Panc1 (cell line): ENCODE measurements at regions not wholly inside any gene's neighbourhood (a gene's known extent, or its start where the extent isn't known, plus 50 kb on each side); places are given as distances from the start of the nearest gene placed in this dataset.

Source experiments
- ATAC-seq: fragments of 200-7000 bp; cut with Tn5 transposase; 2 replicates; pipeline ENCODE4 v1.9.1; 2020; ENCODE audit warnings: mild to moderate bottlenecking, moderate library complexity
- BruUV-seq: library from RNA; stranded (reverse); fragments of 400-500 nt; replicated peaks from 2 replicates; lab custom pipeline; 2021; lab: Mats Ljungman, UMichigan
- CTCF ChIA-PET: fragments of 300-600 bp; sonication (Branson Sonifier 250); formaldehyde crosslinking; loops from one replicate; lab custom pipeline; 2022; ENCODE audit warnings: antibody characterized with exemption; lab: Charles Lee
- POLR2A ChIA-PET: fragments of 300-600 bp; sonication (Branson Sonifier 250); formaldehyde crosslinking; loops from one replicate; lab custom pipeline; 2022; ENCODE audit warnings: antibody characterized with exemption; lab: Charles Lee
- DNase-seq: peaks from one replicate; pipeline ENCODE4 v3.0.0-alpha.2; 2010; ENCODE audit warnings: low read depth, low spot score
- H3K27ac ChIP-seq: 2 replicates; pipeline ENCODE4 v1.5.1; 2011; ENCODE audit warnings: mild to moderate bottlenecking, low read length, inconsistent platforms
- H3K27me3 ChIP-seq: fragments of 200-500 bp; sonication (Bioruptor generic); 2 replicates; pipeline ENCODE4 v1.6.0; 2014; ENCODE audit warnings: low read length, inconsistent platforms; ENCODE audit not compliant: control insufficient read depth, insufficient read depth
- H3K36me3 ChIP-seq: fragments of 200-500 bp; sonication (Bioruptor generic); 2 replicates; pipeline ENCODE4 v1.5.1; 2014; ENCODE audit warnings: inconsistent platforms, mild to moderate bottlenecking, low read length, moderate library complexity; ENCODE audit not compliant: control insufficient read depth, insufficient read depth
- H3K4me1 ChIP-seq: 2 replicates; pipeline ENCODE4 v1.5.1; 2011; ENCODE audit warnings: inconsistent platforms, mild to moderate bottlenecking, low read length, moderate library complexity; ENCODE audit not compliant: control insufficient read depth, insufficient read depth
- H3K4me3 ChIP-seq, 2 experiments: 2 replicates each; pipeline ENCODE4 v1.5.1; 2011 to 2012; ENCODE audit warnings: low read depth in 2 of 2, low read length in 2 of 2, mild to moderate bottlenecking in 2 of 2, inconsistent platforms in 1 of 2, moderate library complexity in 1 of 2
- H3K9me3 ChIP-seq: fragments of 200-500 bp; sonication (Bioruptor generic); 2 replicates; pipeline ENCODE4 v1.5.1; 2014; ENCODE audit warnings: low read depth, mild to moderate bottlenecking, inconsistent platforms, low read length, moderate library complexity; ENCODE audit not compliant: control insufficient read depth, insufficient read depth
- POLR2AphosphoS5 ChIP-seq: IDR thresholded peaks from 2 replicates; pipeline ENCODE4 v1.6.1; 2012; ENCODE audit warnings: mild to moderate bottlenecking, low read depth, low read length, moderate library complexity
- REST ChIP-seq, 2 experiments: IDR thresholded peaks; 2 replicates each; pipeline ENCODE4 v1.6.1; 2011 to 2012; ENCODE audit warnings: low read depth in 2 of 2, control low read depth in 1 of 2, low read length in 1 of 2, mild to moderate bottlenecking in 1 of 2, moderate library complexity in 1 of 2; ENCODE audit not compliant: insufficient read depth in 1 of 2
- SIN3A ChIP-seq: IDR thresholded peaks from 2 replicates; pipeline ENCODE4 v1.6.1; 2012; ENCODE audit warnings: low read depth, mild to moderate bottlenecking, low read length, moderate library complexity, borderline replicate concordance; ENCODE audit not compliant: insufficient read depth
- TCF7L2 ChIP-seq: IDR thresholded peaks from 2 replicates; pipeline ENCODE4 v1.6.1; 2011; ENCODE audit warnings: mild to moderate bottlenecking, low read depth, low read length, inconsistent platforms
- in situ Hi-C: cut with HindIII; loops from 2 replicates; pipeline ENCODE4 v1.10.0; 2016; ENCODE audit warnings: low sequenced_read_pairs, low pct_unique_long_range_greater_than_20kb
- intact Hi-C: fragments of 100-400 bp; cut with micrococcal nuclease; formaldehyde crosslinking; loops from one replicate; pipeline ENCODE4 v1.10.0; 2022; ENCODE audit not compliant: unreplicated experiment
- TF ChIP-seq, protein P1 (sequence below): fragments of 450-650 bp; IDR thresholded peaks from 2 replicates; pipeline ENCODE4 v1.5.1; 2017; ENCODE audit warnings: mild to moderate bottlenecking

GRCh38 chr2:39902103-39902502 is 123.0 kb upstream of the THUMPD2 start:
- ATAC-seq (no peak), DNase-seq (no peak)
- TF ChIP-seq, protein P1, sequence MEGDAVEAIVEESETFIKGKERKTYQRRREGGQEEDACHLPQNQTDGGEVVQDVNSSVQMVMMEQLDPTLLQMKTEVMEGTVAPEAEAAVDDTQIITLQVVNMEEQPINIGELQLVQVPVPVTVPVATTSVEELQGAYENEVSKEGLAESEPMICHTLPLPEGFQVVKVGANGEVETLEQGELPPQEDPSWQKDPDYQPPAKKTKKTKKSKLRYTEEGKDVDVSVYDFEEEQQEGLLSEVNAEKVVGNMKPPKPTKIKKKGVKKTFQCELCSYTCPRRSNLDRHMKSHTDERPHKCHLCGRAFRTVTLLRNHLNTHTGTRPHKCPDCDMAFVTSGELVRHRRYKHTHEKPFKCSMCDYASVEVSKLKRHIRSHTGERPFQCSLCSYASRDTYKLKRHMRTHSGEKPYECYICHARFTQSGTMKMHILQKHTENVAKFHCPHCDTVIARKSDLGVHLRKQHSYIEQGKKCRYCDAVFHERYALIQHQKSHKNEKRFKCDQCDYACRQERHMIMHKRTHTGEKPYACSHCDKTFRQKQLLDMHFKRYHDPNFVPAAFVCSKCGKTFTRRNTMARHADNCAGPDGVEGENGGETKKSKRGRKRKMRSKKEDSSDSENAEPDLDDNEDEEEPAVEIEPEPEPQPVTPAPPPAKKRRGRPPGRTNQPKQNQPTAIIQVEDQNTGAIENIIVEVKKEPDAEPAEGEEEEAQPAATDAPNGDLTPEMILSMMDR, result no peak
- TF ChIP-seq SIN3A (no peak), POLR2AphosphoS5 (no peak), REST (IDR thresholded peaks at IDR 0.05; ENCODE audit: insufficient read depth in 1 of 2, low read depth in 2 of 2, low read length in 1 of 2) (no peak), TCF7L2 (no peak)
- Histone ChIP-seq H3K4me3 (no peak overlapping the region), H3K9me3 (no peaks in the 10 kb centered on the region), H3K4me1 (no peaks in the 10 kb centered on the region), H3K36me3 (no peaks in the 10 kb centered on the region), H3K27ac (no peak overlapping the region), H3K27me3 (no peaks in the 10 kb centered on the region)
- in situ Hi-C loops, result no loop called here
- ChIA-PET POLR2A (no interaction called here), CTCF (no interaction called here)
- no TSS peak for BruUV-seq
- intact Hi-C loops, result no loop called here

DNA sequence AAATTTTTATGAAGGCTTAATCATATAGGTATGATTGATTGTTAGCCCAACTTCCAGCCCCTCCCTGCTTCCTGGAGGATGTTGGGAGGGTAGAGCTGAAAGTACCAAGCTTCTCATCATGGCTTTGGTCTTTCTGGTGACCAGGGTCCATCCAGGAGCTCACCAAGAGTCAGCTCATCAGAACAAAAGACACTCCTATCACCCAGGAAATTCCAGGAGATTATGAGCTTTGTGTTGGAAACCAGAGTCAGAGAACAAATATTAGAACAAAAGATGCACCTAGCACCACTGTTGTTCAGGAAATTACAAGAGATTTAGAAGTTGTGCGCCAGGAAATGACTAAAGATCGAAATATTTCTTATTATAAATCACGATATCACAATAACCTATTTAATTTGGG is 119.9 kb upstream of the THUMPD2 start:
- TF ChIP-seq, protein P1, result no peak
- TF ChIP-seq SIN3A (no peak), POLR2AphosphoS5 (no peak), REST (IDR thresholded peaks at IDR 0.05; ENCODE audit: insufficient read depth in 1 of 2, low read depth in 2 of 2, low read length in 1 of 2) (no peak), TCF7L2 (no peak)
- in situ Hi-C loops (no loop called here), intact Hi-C loops (no loop called here)
- no TSS peak for BruUV-seq
- DNase-seq (no peak), ATAC-seq (no peak)
- no peak overlapping the region for H3K4me3 ChIP-seq
- no peak overlapping the region for H3K27ac ChIP-seq
- CTCF ChIA-PET, result no interaction called here
- no peaks in the 10 kb centered on the region for H3K4me1 ChIP-seq
- POLR2A ChIA-PET, result no interaction called here
- H3K9me3 ChIP-seq, result no peaks in the 10 kb centered on the region
- H3K27me3 ChIP-seq, result no peaks in the 10 kb centered on the region
- no peaks in the 10 kb centered on the region for H3K36me3 ChIP-seq
